H54 (cell line): ENCODE measurements at regions not wholly inside any gene's neighbourhood (a gene's known extent, or its start where the extent isn't known, plus 50 kb on each side); places are given as distances from the start of the nearest gene placed in this dataset.

Source experiments
- DNase-seq: peaks from one replicate; pipeline ENCODE4 v3.0.0; 2011; ENCODE audit warnings: low spot score, mixed read lengths; ENCODE audit not compliant: insufficient read length
- FAIRE-seq: peaks from 3 replicates; lab custom pipeline; 2011; peaks lifted over from hg19 to GRCh38; lab: Jason Lieb, UNC
- POLR2A ChIP-seq: IDR thresholded peaks from 2 replicates; pipeline ENCODE4 v1.6.1; 2011; ENCODE audit warnings: low read depth, mild to moderate bottlenecking, low read length

GRCh38 chr3:64741341-64741740 lies 53.5 kb upstream of the ADAMTS9 start:
- DNase-seq (no peak), FAIRE-seq (no peak)

GRCh38 chr3:64739971-64740631 lies 52.3 kb upstream of the ADAMTS9 start:
- TF ChIP-seq POLR2A = no peak
- DNase-seq (no peak), FAIRE-seq (no peak)

More at GRCh38 chr3:64741341-64741740, 53.5 kb upstream of the ADAMTS9 start:
- TF ChIP-seq POLR2A = no peak
